ENCODE measurements at regions not wholly inside any gene's neighbourhood (a gene's known extent, or its start where the extent isn't known, plus 50 kb on each side); places are given as distances from the start of the nearest gene placed in this dataset.
"Not testable (repeated sequence)": the region's sequence is repeated elsewhere in the genome, so short reads cannot be mapped to it uniquely, and the experiment has no call there.

DNA sequence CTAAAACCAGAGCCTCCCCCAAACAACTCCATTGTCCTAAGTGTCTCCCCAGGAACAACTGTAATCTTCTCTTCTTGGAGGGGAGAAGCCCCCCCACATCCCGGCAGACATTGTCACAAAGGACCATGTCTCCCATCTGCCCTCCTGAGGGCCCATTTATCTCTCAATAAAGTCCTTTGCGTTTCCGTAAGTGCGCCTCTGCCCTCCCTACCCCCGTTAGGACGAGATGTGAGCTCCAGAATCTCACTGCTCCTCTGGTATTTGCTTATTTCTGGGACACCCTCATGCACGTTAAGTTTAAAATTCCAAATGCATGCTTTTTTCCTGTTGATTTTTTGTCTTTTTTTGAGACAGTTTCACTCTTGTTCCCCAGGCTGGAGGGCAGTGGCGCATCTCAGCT is 52.3 kb upstream of the SFSWAP start:
- TF ChIP-seq POLR2A (IDR thresholded peaks at IDR 0.05): not testable (repeated sequence)
- TF ChIP-seq, protein P1, sequence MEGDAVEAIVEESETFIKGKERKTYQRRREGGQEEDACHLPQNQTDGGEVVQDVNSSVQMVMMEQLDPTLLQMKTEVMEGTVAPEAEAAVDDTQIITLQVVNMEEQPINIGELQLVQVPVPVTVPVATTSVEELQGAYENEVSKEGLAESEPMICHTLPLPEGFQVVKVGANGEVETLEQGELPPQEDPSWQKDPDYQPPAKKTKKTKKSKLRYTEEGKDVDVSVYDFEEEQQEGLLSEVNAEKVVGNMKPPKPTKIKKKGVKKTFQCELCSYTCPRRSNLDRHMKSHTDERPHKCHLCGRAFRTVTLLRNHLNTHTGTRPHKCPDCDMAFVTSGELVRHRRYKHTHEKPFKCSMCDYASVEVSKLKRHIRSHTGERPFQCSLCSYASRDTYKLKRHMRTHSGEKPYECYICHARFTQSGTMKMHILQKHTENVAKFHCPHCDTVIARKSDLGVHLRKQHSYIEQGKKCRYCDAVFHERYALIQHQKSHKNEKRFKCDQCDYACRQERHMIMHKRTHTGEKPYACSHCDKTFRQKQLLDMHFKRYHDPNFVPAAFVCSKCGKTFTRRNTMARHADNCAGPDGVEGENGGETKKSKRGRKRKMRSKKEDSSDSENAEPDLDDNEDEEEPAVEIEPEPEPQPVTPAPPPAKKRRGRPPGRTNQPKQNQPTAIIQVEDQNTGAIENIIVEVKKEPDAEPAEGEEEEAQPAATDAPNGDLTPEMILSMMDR (IDR thresholded peaks at IDR 0.05): not testable (repeated sequence)

Measured in lower leg skin (tissue), 3 donors.